ENCODE measurements at regions not wholly inside any gene's neighbourhood (a gene's known extent, or its start where the extent isn't known, plus 50 kb on each side); places are given as distances from the start of the nearest gene placed in this dataset.

GRCh38 chr2:126828491-126828890 lies 70.2 kb upstream of the TEX51 start:
- no peak for DNase-seq

- DNase-seq, result no peak
Observed at GRCh38 chr2:126831234-126832005, 67.3 kb upstream of the TEX51 start.

- no peak for DNase-seq
Observed at GRCh38 chr2:126832014-126832413, 66.7 kb upstream of the TEX51 start.

GRCh38 chr2:126832757-126833156 lies 65.9 kb upstream of the TEX51 start:
- DNase-seq, result no peak

GRCh38 chr2:126834006-126834659 lies 64.6 kb upstream of the TEX51 start:
- DNase-seq, result no peak

DNA sequence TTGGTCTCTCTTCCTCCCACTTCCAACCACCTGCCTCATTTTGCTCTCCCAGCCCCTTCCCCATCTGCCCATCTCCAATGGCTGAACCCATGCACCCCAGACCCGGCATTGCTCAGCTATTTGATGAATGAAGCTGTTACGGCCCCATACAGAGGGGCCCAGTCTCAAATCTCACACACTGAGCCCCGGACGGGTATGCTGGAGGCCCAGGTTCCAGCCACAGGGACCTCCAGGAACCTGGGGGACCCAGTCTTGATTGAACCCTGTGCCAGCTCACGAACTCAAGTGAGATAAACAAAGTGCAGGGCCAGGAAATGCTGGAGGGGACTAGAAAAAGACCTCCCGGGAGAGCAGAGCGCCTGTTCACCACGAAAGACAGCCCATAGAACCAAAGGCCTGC lies 63.4 kb upstream of the TEX51 start:
- no peak for DNase-seq

DNA sequence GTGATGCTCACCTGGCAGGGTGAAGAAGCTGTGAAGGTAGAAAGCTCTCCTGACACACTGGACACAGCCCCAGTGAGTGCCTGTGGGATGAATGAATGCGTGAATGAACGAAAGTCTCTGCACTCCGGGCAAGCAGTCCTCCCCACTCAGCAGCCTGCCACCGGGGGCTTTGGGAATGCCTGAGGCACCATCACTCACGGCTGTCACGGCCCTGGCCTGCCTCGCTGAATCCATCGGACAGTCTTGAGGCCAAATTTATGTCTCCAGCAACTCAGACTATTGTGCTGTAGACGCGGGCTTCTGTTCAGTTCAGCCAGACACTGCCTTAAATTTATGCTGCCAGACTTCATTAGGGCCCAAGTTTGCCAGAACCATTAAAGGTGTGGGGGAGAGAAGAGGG lies 62.9 kb upstream of the TEX51 start:
- no peak for DNase-seq

GRCh38 chr2:126836761-126837679 lies 61.7 kb upstream of the TEX51 start:
- DNase-seq, result no peak

DNA sequence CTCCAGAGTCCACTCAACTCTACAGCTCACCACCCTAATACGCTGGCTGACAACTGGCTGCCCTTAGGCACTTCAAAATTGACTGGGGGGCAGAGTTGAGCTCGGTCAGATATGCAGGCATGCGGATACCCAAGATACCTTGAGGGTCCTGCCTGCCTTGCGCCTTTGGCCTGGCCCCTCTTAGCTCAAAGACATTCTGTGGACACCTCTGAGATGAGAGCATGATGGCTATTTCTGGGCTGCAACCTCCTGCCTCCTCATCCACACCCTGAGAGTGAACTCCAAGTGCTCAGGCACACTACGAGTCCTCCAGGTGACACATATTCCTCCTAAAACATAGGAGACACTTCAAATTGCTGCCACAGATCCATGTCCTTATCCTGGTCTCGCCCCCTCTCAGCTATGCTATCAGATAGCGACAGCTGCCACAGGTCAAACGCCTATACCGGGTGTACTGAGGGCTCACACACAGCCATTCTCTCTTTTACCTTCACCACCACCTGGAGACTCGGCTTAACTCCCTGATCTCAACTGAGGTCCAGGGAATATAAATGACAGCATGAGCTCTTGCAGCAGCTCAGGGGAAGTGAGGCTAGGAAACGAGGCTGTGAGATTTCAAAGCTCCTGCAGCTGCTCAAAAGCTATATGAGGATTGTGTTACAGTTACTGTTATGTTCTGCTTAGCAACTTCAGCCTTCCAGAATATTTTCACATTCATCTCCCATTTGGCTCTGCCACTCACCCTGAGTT lies 60.5 kb upstream of the TEX51 start:
- no peak for DNase-seq

GRCh38 chr2:126838716-126838985 lies 60.0 kb upstream of the TEX51 start:
- DNase-seq, result no peak

DNA sequence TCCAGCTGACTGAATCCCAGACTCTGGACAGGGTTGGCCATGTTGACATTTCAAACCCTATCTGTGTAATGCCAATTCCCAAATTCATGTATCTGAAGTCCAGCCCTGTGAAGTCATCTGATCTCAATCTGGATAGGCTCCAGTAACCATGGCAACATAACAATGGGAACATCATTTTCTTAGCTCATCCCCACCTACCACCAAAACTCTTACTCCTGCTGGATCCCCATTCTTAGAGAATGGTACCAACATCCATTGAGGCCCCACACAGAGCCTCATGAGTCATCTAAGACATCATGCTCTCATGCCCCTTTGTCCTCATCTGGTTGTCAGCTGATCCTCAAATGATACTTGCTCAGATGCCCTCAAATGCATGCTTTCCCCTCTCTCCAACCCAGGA lies 58.9 kb upstream of the TEX51 start:
- DNase-seq, result no peak

DNA sequence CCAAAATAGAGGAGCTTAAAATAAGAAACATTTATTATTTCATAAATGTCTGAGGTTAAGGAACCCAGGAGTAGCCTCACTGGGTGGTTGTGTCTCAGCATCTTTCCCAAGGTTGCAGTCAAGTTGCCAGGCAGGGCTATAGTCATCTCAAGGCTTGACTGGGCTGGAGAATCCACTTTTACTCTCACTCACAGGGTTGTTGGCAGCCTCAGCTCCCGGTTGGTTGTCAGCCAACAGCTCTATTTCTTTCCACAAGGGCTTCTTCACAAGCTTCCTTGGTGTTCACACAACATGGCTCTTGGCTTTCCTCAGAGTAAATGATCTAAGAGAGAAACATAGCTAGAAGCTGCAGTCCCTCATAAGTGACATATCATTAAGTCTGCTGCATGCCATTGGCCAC lies 55.6 kb upstream of the TEX51 start:
- DNase-seq, result no peak

GRCh38 chr2:126846241-126846640 lies 52.4 kb upstream of the TEX51 start:
- DNase-seq, result no peak
